Keratinocyte (primary cell): ENCODE measurements at regions not wholly inside any gene's neighbourhood (a gene's known extent, or its start where the extent isn't known, plus 50 kb on each side); places are given as distances from the start of the nearest gene placed in this dataset.

Experiments used
- DNase-seq: peaks from one replicate; pipeline ENCODE4 v3.0.0-alpha.2; 2011; ENCODE audit warnings: low read depth, missing footprints, low spot score
- FAIRE-seq: peaks from 2 replicates; lab custom pipeline; 2011; peaks lifted over from hg19 to GRCh38; lab: Jason Lieb, UNC
- H2AFZ ChIP-seq: 2 replicates; pipeline ENCODE4 v1.6.0; 2012; ENCODE audit warnings: low read length, control low read depth, inconsistent platforms; ENCODE audit not compliant: control insufficient read depth
- H3K27ac ChIP-seq: 2 replicates; pipeline ENCODE4 v1.5.1; 2011; ENCODE audit warnings: low read length; ENCODE audit not compliant: control insufficient read depth, insufficient read depth
- H3K27me3 ChIP-seq: 3 replicates; pipeline ENCODE4 v1.6.0; 2011; ENCODE audit warnings: low read length; ENCODE audit not compliant: control insufficient read depth, insufficient read depth; ENCODE audit errors: extremely low read depth
- H3K36me3 ChIP-seq, 2 experiments: 2 replicates in 1 of 2; 3 replicates in 1 of 2; pipeline ENCODE4 v1.5.1; 2011; ENCODE audit warnings: low read length in 2 of 2, mild to moderate bottlenecking in 1 of 2; ENCODE audit not compliant: control insufficient read depth in 2 of 2, insufficient read depth in 2 of 2; ENCODE audit errors: extremely low read depth in 1 of 2
- H3K4me1 ChIP-seq: 3 replicates; pipeline ENCODE4 v1.5.1; 2011; ENCODE audit warnings: low read length; ENCODE audit not compliant: control insufficient read depth, insufficient read depth; ENCODE audit errors: extremely low read depth
- H3K4me2 ChIP-seq: 3 replicates; pipeline ENCODE4 v1.6.0; 2011; ENCODE audit warnings: low read depth, low read length; ENCODE audit not compliant: control insufficient read depth, insufficient read depth; ENCODE audit errors: extremely low read depth
- H3K4me3 ChIP-seq, 3 experiments: fragments of 200-600 bp in 1 of 3; sonication (generic) in 1 of 3; 2 replicates in 2 of 3; 3 replicates in 1 of 3; pipeline ENCODE4 v1.5.1; 2011 to 2016; ENCODE audit warnings: low read length in 3 of 3, mild to moderate bottlenecking in 3 of 3, control low read depth in 2 of 3, inconsistent platforms in 1 of 3, low read depth in 1 of 3, mixed read lengths in 1 of 3, mixed run types in 1 of 3, moderate library complexity in 1 of 3; ENCODE audit not compliant: control insufficient read depth in 2 of 3, insufficient read depth in 2 of 3; ENCODE audit errors: extremely low read depth in 1 of 3
- H3K79me2 ChIP-seq: 2 replicates; pipeline ENCODE4 v1.6.0; 2012; ENCODE audit warnings: low read length; ENCODE audit not compliant: control insufficient read depth, insufficient read depth
- H3K9ac ChIP-seq: 3 replicates; pipeline ENCODE4 v1.6.0; 2011; ENCODE audit warnings: low read length; ENCODE audit not compliant: control insufficient read depth, insufficient read depth; ENCODE audit errors: extremely low read depth
- H3K9me1 ChIP-seq: 3 replicates; pipeline ENCODE4 v1.6.0; 2011; ENCODE audit warnings: low read length; ENCODE audit not compliant: control insufficient read depth, insufficient read depth; ENCODE audit errors: extremely low read depth
- H3K9me3 ChIP-seq: 2 replicates; pipeline ENCODE4 v1.5.1; 2012; ENCODE audit warnings: low read depth, low read length; ENCODE audit not compliant: control insufficient read depth
- H4K20me1 ChIP-seq: 3 replicates; pipeline ENCODE4 v1.6.0; 2011; ENCODE audit warnings: low read length; ENCODE audit not compliant: control insufficient read depth, insufficient read depth; ENCODE audit errors: extremely low read depth
- EZH2 ChIP-seq: IDR thresholded peaks from one replicate; pipeline ENCODE4 v1.6.1; 2012; ENCODE audit warnings: inconsistent platforms, mild to moderate bottlenecking, low read length, moderate library complexity
- dilution Hi-C: fragments of 300-500 bp; cut with MboI; formaldehyde crosslinking; loops from one replicate; pipeline ENCODE4 v1.7.0; 2020; ENCODE audit warnings: low sequenced_read_pairs; ENCODE audit not compliant: extremely low pct_ligation_motif_present
- TF ChIP-seq, protein P1 (sequence below), 3 experiments: IDR thresholded peaks in 1 of 3; conservative IDR thresholded peaks in 1 of 3; optimal IDR thresholded peaks in 1 of 3; 2 replicates in 2 of 3; 3 replicates in 1 of 3; pipeline versions ENCODE3 to v1.5.1; 2011; ENCODE audit warnings: low read length in 3 of 3, mild to moderate bottlenecking in 3 of 3, moderate library complexity in 2 of 3, control low read depth in 1 of 3, inconsistent platforms in 1 of 3; ENCODE audit not compliant: insufficient read depth in 2 of 3; ENCODE audit errors: extremely low read depth in 1 of 3

- FAIRE-seq, result no peak
Observed at GRCh38 chr4:122300776-122301175, 78.0 kb upstream of the ADAD1 start.

GRCh38 chr4:122305853-122306252 is 73.0 kb upstream of the ADAD1 start:
- Histone ChIP-seq H3K9ac (no peak overlapping the region), H3K36me3 (peaks cover 0 to 3% of the 10 kb centered on the region in 2 experiments), H3K4me3 (no peak overlapping the region), H3K9me3 (no peaks in the 10 kb centered on the region), H3K4me2 (no peak overlapping the region), H3K27me3 (no peaks in the 10 kb centered on the region), H4K20me1 (no peaks in the 10 kb centered on the region), H3K27ac (no peak overlapping the region), H3K4me1 (no peaks in the 10 kb centered on the region), H3K79me2 (no peaks in the 10 kb centered on the region), H2AFZ (no peak overlapping the region), H3K9me1 (no peaks in the 10 kb centered on the region)
- no peak for FAIRE-seq
- TF ChIP-seq EZH2, result no peak
- TF ChIP-seq, protein P1, sequence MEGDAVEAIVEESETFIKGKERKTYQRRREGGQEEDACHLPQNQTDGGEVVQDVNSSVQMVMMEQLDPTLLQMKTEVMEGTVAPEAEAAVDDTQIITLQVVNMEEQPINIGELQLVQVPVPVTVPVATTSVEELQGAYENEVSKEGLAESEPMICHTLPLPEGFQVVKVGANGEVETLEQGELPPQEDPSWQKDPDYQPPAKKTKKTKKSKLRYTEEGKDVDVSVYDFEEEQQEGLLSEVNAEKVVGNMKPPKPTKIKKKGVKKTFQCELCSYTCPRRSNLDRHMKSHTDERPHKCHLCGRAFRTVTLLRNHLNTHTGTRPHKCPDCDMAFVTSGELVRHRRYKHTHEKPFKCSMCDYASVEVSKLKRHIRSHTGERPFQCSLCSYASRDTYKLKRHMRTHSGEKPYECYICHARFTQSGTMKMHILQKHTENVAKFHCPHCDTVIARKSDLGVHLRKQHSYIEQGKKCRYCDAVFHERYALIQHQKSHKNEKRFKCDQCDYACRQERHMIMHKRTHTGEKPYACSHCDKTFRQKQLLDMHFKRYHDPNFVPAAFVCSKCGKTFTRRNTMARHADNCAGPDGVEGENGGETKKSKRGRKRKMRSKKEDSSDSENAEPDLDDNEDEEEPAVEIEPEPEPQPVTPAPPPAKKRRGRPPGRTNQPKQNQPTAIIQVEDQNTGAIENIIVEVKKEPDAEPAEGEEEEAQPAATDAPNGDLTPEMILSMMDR (optimal IDR thresholded peaks at IDR 0.05 in 1 of 3, IDR thresholded peaks at IDR 0.05 in 1 of 3, conservative IDR thresholded peaks at IDR 0.05 in 1 of 3; ENCODE audit: extremely low read depth in 1 of 3, insufficient read depth in 2 of 3, low read length in 3 of 3), result no peak
- dilution Hi-C loops, result no loop called here
- DNase-seq, result no peak

More at GRCh38 chr4:122300776-122301175, 78.0 kb upstream of the ADAD1 start:
- Histone ChIP-seq H3K27ac (no peak overlapping the region), H3K4me3 (no peak overlapping the region), H3K9me3 (no peaks in the 10 kb centered on the region), H3K9ac (no peak overlapping the region), H3K79me2 (no peaks in the 10 kb centered on the region), H2AFZ (no peak overlapping the region), H3K4me1 (no peaks in the 10 kb centered on the region), H3K9me1 (no peaks in the 10 kb centered on the region), H3K4me2 (no peak overlapping the region), H4K20me1 (no peaks in the 10 kb centered on the region), H3K36me3 (no peaks in the 10 kb centered on the region), H3K27me3 (no peaks in the 10 kb centered on the region)
- dilution Hi-C loops, result no loop called here
- TF ChIP-seq, protein P1 (optimal IDR thresholded peaks at IDR 0.05 in 1 of 3, IDR thresholded peaks at IDR 0.05 in 1 of 3, conservative IDR thresholded peaks at IDR 0.05 in 1 of 3; ENCODE audit: extremely low read depth in 1 of 3, insufficient read depth in 2 of 3, low read length in 3 of 3), result no peak
- no peak for DNase-seq
